SK-N-SH treated with all-trans-retinoic acid at 6 μM for 48 hours (cell line): ENCODE measurements at regions not wholly inside any gene's neighbourhood (a gene's known extent, or its start where the extent isn't known, plus 50 kb on each side); places are given as distances from the start of the nearest gene placed in this dataset.

ENCODE experiments used
- ARNTL ChIP-seq: fragments of 450-650 bp; formaldehyde crosslinking; IDR thresholded peaks from 2 replicates; pipeline ENCODE4 v1.5.0; 2020; ENCODE audit warnings: low read depth, mild to moderate bottlenecking, moderate library complexity, borderline replicate concordance
- BACH2 ChIP-seq: fragments of 250-450 bp; sonication (Bioruptor Pico); IDR thresholded peaks from 2 replicates; pipeline ENCODE4 v1.9.0; 2021; ENCODE audit warnings: mild to moderate bottlenecking, borderline replicate concordance
- ESRRG ChIP-seq: fragments of 250-450 bp; sonication (Bioruptor Pico); IDR thresholded peaks from 2 replicates; pipeline ENCODE4 v1.6.1; 2021; ENCODE audit warnings: mild to moderate bottlenecking
- ISL1 ChIP-seq: fragments of 250-450 bp; sonication (Bioruptor Pico); IDR thresholded peaks from 2 replicates; pipeline ENCODE4 v2.1.2; 2022; ENCODE audit warnings: mild to moderate bottlenecking, moderate library complexity
- ZFP3 ChIP-seq: fragments of 250-450 bp; sonication (Bioruptor Pico); IDR thresholded peaks from 2 replicates; pipeline ENCODE4 v1.5.0; 2020; ENCODE audit warnings: mild to moderate bottlenecking, moderate library complexity

DNA sequence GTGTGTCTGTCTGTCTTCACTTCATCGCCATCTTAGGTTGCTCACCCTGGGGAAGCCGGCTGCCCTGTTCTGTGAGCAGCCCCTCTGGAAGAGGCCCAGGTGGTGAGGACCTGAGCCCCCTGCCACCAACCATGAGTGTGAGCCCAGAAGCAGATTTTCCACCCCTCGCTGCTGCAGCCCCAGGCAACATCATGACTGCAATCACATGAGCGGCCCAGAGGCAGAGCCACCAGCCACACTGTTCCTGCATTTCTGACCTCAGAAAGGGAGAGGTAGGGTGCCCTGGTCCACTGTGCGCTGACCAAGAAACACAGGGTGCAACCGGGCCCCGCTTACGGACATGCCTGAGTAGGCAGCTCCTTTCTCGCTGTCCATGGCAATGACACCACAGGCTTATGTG, 92.3 kb upstream of the IQSEC1 start:
- TF ChIP-seq ESRRG (CRISPR knock-in tag) (no peak), ARNTL (CRISPR knock-in tag) (no peak), BACH2 (CRISPR knock-in tag) (no peak), ZFP3 (CRISPR knock-in tag) (no peak), ISL1 (CRISPR knock-in tag) (no peak)
